GM12873 (cell line): ENCODE measurements at regions not wholly inside any gene's neighbourhood (a gene's known extent, or its start where the extent isn't known, plus 50 kb on each side); places are given as distances from the start of the nearest gene placed in this dataset.

Experiments used
- TF ChIP-seq, protein P1 (sequence below): IDR thresholded peaks from 2 replicates; pipeline ENCODE4 v1.5.1; 2012; ENCODE audit warnings: low read depth, mild to moderate bottlenecking, moderate library complexity, low read length, control low read depth; ENCODE audit not compliant: insufficient read depth; ENCODE audit errors: missing control alignments

GRCh38 chr7:65265933-65266519 is 107.6 kb upstream of the ZNF92 start:
- TF ChIP-seq, protein P1, sequence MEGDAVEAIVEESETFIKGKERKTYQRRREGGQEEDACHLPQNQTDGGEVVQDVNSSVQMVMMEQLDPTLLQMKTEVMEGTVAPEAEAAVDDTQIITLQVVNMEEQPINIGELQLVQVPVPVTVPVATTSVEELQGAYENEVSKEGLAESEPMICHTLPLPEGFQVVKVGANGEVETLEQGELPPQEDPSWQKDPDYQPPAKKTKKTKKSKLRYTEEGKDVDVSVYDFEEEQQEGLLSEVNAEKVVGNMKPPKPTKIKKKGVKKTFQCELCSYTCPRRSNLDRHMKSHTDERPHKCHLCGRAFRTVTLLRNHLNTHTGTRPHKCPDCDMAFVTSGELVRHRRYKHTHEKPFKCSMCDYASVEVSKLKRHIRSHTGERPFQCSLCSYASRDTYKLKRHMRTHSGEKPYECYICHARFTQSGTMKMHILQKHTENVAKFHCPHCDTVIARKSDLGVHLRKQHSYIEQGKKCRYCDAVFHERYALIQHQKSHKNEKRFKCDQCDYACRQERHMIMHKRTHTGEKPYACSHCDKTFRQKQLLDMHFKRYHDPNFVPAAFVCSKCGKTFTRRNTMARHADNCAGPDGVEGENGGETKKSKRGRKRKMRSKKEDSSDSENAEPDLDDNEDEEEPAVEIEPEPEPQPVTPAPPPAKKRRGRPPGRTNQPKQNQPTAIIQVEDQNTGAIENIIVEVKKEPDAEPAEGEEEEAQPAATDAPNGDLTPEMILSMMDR: no peak

GRCh38 chr7:65264258-65264657 is 109.4 kb upstream of the ZNF92 start:
- TF ChIP-seq, protein P1: no peak

DNA sequence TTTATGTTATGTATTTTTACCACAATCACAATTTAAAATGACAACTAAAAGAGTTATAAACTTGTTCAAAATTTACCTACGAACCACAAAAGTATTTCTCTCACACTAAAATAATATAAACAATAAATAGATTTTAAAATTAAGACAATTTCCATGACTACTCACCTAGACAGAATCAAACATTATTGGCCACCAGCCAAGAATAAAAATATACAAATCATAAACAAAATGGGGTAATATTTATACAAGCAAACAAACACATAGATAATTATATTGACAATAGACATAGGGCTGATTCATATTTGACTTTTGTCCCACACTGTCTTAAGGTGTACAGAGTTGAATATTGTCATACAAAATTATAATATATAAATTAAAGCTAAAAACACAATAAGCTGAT is 119.6 kb upstream of the ZNF92 start:
- TF ChIP-seq, protein P1: no peak

- TF ChIP-seq, protein P1: no peak
Observed at GRCh38 chr7:65251851-65252620, 121.6 kb upstream of the ZNF92 start.

- TF ChIP-seq, protein P1: no peak
Observed at GRCh38 chr7:65250697-65251395, 122.8 kb upstream of the ZNF92 start.

DNA sequence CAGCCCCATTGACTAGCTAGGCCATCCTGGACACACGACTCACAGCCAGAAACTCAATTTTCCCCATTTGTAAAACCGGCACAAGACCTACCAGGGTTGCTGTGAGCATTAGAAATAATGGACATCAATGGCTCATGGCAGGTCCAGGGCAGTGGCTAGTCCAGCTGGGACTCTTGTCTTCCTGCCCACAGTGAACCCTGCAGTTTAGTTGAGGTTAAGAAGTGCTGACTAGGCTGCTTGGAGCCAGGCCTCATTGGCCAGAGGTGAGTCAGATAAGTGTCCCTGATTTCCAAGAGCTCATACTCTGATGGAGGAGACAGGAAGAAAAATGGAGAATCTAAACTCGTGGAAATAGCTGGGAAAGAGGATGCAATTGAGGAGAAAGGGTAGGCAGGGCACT is 123.4 kb upstream of the ZNF92 start:
- TF ChIP-seq, protein P1: no peak

GRCh38 chr7:65247491-65247890 is 126.2 kb upstream of the ZNF92 start:
- TF ChIP-seq, protein P1: no peak
